HG02973 (cell line): ENCODE measurements at regions not wholly inside any gene's neighbourhood (a gene's known extent, or its start where the extent isn't known, plus 50 kb on each side); places are given as distances from the start of the nearest gene placed in this dataset.

ENCODE experiments used
- ATAC-seq: cut with Tn5 transposase; IDR thresholded peaks from one replicate; pipeline ENCODE4 v1.9.1; 2021; ENCODE audit warnings: moderate library complexity; ENCODE audit not compliant: unreplicated experiment

- no peak for ATAC-seq
Measured at GRCh38 chr6:113508249-113508648, 348.9 kb upstream of the MARCKS start.

GRCh38 chr6:113511100-113511499 is 346.0 kb upstream of the MARCKS start:
- no peak for ATAC-seq

DNA sequence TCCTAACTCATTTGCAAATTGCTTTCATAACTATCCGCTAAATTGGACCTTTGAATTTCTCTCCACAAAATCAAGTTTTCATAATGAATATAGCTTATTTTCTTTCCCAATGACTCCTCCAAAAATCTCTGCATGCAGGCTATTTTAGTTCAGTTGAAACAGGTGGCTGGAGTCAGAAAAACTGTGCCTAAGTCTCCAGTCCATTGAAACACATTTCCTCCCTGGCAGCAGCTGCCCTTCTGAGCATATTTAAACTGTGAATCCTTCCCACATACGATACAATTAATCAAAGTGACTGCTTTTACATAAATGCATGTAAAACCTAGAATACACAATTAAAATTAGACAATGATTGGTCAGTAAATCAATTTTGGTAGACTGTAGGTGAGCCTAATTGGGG is 344.6 kb upstream of the MARCKS start:
- ATAC-seq = no peak

- ATAC-seq = no peak
Measured at GRCh38 chr6:113513086-113513485, 344.1 kb upstream of the MARCKS start.

- no peak for ATAC-seq
Measured at GRCh38 chr6:113522376-113522775, 334.8 kb upstream of the MARCKS start.

GRCh38 chr6:113524826-113525225 is 332.3 kb upstream of the MARCKS start:
- ATAC-seq = no peak

- no peak for ATAC-seq
Measured at GRCh38 chr6:113526553-113526952, 330.6 kb upstream of the MARCKS start.

GRCh38 chr6:113526995-113527394 is 330.1 kb upstream of the MARCKS start:
- no peak for ATAC-seq

DNA sequence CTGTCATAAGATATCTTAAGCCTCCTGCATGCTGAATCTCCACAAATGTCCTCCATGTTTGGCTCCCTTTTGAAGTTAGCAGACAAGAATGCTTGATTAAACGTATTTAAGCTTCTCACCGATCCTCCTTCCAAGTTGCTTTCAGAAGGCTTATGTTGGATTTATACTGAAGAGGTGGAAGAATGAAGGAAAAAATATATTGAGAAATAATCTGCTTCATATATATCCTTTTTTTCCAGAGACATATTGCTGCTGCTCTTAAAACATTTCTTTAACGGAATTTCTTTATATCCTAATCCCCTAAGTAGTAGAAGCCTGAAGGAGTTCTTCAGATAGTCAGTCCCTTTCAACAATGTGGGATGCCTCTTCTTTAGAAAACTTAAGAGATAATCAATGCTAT is 329.0 kb upstream of the MARCKS start:
- no peak for ATAC-seq

DNA sequence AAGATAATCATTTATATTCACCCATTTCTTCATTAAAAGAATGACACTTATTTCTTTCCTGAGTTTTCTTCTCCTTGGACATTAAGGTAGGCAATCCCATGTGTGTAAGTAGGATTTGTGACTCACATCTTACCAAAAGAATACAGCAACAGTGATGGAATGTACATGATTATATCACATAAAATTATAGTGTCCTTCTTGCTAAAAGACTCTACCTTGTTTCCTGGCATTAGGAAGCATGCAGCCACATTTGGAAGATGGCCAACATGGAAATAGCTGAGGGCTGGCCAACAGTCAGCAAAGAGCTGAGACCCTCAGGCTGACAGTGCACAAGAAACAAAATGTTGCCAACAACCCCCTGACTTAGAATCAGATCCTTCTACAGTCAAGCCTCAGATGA is 327.9 kb upstream of the MARCKS start:
- no peak for ATAC-seq

DNA sequence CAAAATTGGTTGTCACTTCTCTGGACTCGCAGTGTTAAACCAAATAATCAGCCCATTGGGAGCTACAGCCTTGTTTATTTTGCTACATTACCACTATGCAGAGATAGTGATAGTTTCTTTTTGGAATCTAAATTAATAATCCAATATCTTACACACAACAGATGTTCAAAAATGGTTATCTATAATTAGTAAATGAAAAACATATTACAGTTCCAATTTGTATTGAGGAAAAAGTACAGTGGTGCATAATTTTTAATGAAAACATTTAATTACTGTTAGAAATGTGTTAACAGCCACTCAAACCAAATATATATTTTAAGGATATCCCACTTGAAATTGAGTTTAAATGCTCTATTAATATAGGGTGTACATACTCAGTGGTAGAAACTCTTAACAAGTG is 327.3 kb upstream of the MARCKS start:
- ATAC-seq = no peak

DNA sequence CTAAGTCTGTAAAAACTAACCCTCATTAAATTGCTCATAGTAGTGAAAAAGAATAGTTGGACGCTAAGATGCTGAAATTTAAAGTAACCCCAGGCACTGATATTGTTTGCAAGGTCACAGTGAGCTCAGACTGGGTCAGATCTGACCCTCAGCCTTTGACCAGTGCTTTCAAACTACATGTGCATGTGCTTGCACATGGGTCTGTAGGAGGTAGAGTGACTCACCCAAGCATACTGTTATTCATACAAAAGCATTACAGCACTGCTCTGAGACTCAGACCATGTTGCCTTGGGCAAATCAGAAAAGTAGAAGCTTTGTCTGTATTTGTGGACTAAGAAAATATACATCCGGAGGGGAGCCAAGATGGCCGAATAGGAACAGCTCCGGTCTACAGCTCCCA is 326.4 kb upstream of the MARCKS start:
- ATAC-seq = no peak

GRCh38 chr6:113539202-113539601 is 317.9 kb upstream of the MARCKS start:
- no peak for ATAC-seq

DNA sequence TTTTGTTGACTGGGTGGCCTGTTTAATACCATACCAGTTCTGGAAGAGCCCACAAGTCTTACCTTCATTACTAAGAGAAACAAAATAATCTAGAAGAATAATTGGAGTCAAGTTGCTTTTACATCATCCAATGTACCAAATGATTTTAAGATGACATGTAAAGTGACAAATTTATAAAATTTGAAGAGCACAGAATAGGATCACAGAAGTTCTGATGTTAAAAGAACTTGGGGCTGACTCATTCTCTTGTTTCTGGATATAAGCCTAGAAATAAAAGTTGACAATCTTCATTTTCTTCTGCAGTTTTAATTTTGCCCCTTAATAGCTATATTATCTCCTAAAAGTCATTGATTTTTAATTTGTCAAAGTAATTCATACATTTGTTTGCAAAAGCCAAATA is 317.5 kb upstream of the MARCKS start:
- no peak for ATAC-seq

- no peak for ATAC-seq
Measured at GRCh38 chr6:113540466-113540865, 316.7 kb upstream of the MARCKS start.

DNA sequence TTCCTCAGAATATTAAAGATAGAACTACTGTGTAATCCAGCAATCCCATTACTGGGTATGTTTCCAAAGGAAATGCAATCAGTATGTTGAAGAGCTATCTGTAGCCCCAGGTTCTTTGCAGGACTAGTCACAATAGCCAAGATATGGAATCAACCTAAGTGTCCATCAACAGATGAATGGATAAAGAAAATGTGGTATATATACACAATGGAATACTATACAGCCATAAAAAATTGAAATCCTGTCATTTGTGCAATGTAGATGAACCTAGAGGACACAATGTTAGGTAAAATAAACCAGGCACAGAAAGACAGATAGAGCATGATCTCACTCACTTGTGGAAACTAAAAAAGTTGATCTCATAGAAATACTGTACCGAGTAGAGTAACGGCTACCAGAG is 306.0 kb upstream of the MARCKS start:
- no peak for ATAC-seq

GRCh38 chr6:113556775-113557174 is 300.4 kb upstream of the MARCKS start:
- no peak for ATAC-seq

GRCh38 chr6:113558431-113558830 is 298.7 kb upstream of the MARCKS start:
- ATAC-seq = no peak

- ATAC-seq = no peak
Measured at GRCh38 chr6:113558966-113559365, 298.2 kb upstream of the MARCKS start.

- no peak for ATAC-seq
Measured at GRCh38 chr6:113560376-113560775, 296.8 kb upstream of the MARCKS start.

GRCh38 chr6:113560908-113561307 is 296.2 kb upstream of the MARCKS start:
- ATAC-seq = no peak

DNA sequence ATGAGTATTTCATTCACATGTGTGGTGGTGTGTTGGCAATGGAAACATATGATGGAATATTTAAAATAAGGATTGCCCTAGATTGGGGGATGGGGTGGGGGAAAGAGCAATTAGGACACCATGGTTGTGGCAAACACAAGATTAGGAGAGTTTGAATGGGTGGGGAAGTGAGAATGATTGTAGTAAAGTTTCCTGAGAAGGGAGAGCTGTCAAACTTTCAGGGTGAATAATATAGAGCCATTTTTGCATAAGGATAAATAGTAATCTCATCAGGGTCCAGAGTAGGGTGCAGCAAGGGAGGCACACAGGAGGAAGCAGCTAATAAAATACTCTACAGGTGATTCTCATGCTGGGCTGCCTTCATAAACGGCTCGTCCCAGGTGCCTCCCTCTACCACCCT is 294.9 kb upstream of the MARCKS start:
- no peak for ATAC-seq

DNA sequence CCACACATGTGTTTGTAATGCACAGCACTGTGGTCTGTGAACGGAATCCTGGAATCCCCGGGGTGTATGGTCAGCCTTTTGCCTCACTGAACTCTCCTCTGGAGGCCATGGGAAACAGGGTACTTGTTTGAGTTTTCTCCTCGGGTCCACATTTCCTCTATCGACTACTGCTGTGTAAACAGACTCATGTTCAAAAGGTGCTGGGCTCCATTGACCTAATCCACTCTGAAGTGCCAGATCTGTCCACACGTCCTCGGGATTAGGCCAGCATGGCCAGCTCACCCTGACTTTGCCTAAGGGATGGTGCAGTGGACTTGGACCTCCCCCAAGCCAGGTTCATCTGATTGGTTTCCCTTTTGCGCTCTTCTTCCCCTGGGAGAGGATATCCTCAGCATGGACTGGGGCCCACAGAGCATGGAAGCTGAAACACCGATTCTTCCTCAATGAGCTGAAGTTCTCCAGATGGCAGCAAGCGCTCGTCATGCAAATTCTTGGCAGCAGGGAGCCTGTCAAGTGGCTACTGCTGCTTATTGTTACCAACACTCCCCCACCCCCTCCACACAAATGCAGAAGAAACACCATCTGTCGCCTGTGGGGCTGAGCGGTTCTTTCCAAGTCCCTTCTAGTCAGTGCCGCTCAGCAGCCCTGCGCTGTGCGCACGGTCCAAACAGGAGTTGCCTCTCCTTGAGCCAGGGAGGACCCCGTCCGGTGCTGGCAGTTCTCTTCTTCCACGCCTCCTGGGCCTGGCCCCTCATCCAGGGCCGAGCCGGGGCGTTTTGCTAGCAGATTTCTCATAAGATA is 292.6 kb upstream of the MARCKS start:
- peak; percentile 55 for ATAC-seq
